ENCODE measurements at regions not wholly inside any gene's neighbourhood (a gene's known extent, or its start where the extent isn't known, plus 50 kb on each side); places are given as distances from the start of the nearest gene placed in this dataset.

DNA sequence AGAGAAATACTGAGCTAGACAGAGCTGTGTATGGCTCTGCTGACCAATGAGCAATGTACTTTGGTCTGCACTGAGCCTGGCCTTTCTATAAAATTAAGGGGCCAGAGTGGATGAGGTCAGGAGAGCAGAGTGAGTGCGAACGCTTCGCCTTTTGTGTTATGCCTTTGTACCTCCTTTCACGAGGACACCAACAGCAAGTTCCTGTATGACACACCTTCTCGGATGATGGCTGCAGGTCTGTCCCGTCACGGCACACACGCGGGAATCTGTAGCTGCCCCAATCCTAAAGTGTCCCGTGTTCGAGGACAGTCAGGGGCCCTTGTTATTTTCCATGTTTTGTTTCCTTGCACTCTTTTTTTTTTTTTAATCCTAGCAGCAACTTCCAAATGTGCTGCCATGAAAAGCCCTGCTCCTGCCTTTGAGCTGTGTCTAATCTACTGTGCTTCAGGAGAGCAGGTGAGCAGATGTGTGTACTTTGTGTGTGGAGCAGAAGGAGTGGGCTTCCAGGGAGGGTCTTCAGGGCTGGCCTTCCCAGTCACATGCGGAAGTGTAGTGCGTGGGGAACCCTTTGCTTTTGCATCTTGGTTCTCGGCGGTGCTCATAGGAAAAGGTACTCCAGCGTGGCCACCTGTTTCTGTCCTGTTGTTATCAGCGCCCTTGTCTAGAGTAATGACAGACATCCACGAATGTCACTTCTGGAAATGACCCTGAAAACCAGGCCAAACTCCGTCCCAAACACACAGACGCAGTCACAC lies 213.2 kb downstream of the NDUFA10 start:
- H3K4me1 Mint-ChIP-seq, result peaks cover 21% of the 10 kb centered on the region

DNA sequence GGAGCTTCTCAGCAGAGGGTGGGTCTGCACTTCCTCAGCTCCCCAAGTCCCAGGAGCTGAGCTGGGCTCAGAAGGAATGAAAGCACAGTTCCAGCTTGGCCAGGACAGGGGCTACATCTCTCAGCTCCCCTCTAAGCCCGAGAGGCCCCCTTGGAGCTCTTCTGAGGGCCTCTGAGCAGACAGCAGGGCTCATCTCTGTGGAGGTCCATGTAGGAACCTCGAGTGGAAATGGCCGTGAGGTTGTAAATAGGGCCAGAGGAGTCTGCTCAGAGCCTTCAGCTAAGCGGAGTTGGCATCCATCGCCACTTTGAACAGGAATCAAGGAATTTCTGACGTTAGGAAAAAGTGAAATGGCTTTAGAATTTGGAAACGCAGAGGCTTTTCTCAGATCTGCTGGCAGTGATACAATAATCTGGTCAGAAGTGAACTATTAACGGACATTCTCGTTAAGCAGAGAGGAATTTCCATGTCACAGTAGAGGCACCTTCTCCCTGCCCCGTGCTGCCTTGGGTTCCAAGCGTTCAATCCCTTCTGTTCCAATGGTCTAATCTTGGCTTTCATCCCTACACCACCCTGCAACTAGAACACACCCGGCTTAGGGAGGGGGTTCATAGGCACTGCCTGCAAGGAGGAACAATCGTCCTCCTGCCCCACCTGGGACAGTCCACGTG lies 213.9 kb downstream of the NDUFA10 start:
- peaks cover 3% of the 10 kb centered on the region for H3K9me3 Mint-ChIP-seq
- peaks cover 21% of the 10 kb centered on the region for H3K4me1 Mint-ChIP-seq
- no peak overlapping the region for H3K27ac Mint-ChIP-seq

More for the DNA sequence above, 213.2 kb downstream of the NDUFA10 start:
- H3K4me3 Mint-ChIP-seq, result no peak overlapping the region
- H3K36me3 Mint-ChIP-seq (ENCODE audit: low read depth), result no peaks in the 10 kb centered on the region
- peaks cover 15% of the 10 kb centered on the region for H3K27me3 Mint-ChIP-seq (ENCODE audit: low read depth)
- peaks cover 3% of the 10 kb centered on the region for H3K9me3 Mint-ChIP-seq
- TF ChIP-seq, protein P1, sequence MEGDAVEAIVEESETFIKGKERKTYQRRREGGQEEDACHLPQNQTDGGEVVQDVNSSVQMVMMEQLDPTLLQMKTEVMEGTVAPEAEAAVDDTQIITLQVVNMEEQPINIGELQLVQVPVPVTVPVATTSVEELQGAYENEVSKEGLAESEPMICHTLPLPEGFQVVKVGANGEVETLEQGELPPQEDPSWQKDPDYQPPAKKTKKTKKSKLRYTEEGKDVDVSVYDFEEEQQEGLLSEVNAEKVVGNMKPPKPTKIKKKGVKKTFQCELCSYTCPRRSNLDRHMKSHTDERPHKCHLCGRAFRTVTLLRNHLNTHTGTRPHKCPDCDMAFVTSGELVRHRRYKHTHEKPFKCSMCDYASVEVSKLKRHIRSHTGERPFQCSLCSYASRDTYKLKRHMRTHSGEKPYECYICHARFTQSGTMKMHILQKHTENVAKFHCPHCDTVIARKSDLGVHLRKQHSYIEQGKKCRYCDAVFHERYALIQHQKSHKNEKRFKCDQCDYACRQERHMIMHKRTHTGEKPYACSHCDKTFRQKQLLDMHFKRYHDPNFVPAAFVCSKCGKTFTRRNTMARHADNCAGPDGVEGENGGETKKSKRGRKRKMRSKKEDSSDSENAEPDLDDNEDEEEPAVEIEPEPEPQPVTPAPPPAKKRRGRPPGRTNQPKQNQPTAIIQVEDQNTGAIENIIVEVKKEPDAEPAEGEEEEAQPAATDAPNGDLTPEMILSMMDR (IDR thresholded peaks at IDR 0.05; ENCODE audit: unreplicated experiment in 3 of 3), result no peak
- H3K27ac Mint-ChIP-seq, result no peak overlapping the region

DNA sequence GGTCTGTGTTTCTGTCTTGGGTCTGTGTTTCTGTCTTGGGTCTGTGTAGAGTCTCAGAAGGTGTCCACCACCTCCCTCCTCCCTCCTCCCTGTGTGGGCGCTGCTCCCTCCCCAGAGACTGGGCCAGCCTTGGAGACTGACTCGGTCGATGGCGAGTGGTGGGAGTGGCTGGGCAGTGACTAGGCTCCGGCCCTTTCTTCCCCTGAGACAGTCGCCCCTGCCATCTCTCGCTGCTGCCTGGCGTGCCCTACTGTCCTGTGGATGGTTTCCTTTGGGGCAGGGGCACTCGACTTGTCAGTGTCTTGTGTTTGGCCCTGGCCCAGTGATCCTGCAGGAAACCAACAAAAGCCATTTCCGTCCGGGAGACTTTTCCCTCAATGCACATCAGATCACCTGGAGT lies 215.8 kb downstream of the NDUFA10 start:
- no peaks in the 10 kb centered on the region for H3K9me3 Mint-ChIP-seq
- no peaks in the 10 kb centered on the region for H3K36me3 Mint-ChIP-seq (ENCODE audit: low read depth)
- H3K27ac Mint-ChIP-seq, result no peak overlapping the region
- peaks cover 16% of the 10 kb centered on the region for H3K27me3 Mint-ChIP-seq (ENCODE audit: low read depth)
- TF ChIP-seq, protein P1 (IDR thresholded peaks at IDR 0.05; ENCODE audit: unreplicated experiment in 3 of 3), result no peak
- no peak overlapping the region for H3K4me3 Mint-ChIP-seq
- H3K4me1 Mint-ChIP-seq, result peaks cover 8% of the 10 kb centered on the region

More for the DNA sequence above, 213.9 kb downstream of the NDUFA10 start:
- no peak overlapping the region for H3K4me3 Mint-ChIP-seq
- H3K36me3 Mint-ChIP-seq (ENCODE audit: low read depth), result no peaks in the 10 kb centered on the region
- H3K27me3 Mint-ChIP-seq (ENCODE audit: low read depth), result peaks cover 15% of the 10 kb centered on the region
- TF ChIP-seq, protein P1 (IDR thresholded peaks at IDR 0.05; ENCODE audit: unreplicated experiment in 3 of 3), result no peak

DNA sequence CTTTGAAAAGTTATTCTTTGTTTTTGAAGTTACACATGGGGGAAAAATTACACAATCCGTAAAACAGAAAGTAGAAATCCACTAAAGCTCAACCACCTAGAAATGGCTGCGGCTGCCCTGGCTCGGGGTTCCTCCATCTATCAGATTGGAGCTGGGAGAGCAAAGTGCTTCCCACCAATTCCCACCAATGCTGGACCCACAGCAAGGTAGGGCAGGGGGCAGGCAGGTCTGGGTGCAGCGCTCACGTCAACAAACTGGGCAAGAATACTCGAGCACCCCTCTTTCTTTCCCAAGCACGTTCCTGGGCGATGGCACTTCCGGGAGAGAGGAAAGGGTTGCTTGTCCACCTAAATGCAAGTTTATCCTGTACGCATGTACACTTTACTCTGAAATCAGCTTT lies 217.6 kb downstream of the NDUFA10 start:
- Mint-ChIP-seq H3K4me1 (no peaks in the 10 kb centered on the region), H3K27me3 (ENCODE audit: low read depth) (peaks cover 15% of the 10 kb centered on the region), H3K27ac (no peak overlapping the region), H3K36me3 (ENCODE audit: low read depth) (no peaks in the 10 kb centered on the region), H3K9me3 (no peaks in the 10 kb centered on the region), H3K4me3 (no peak overlapping the region)
- TF ChIP-seq, protein P1 (IDR thresholded peaks at IDR 0.05; ENCODE audit: unreplicated experiment in 3 of 3), result no peak

DNA sequence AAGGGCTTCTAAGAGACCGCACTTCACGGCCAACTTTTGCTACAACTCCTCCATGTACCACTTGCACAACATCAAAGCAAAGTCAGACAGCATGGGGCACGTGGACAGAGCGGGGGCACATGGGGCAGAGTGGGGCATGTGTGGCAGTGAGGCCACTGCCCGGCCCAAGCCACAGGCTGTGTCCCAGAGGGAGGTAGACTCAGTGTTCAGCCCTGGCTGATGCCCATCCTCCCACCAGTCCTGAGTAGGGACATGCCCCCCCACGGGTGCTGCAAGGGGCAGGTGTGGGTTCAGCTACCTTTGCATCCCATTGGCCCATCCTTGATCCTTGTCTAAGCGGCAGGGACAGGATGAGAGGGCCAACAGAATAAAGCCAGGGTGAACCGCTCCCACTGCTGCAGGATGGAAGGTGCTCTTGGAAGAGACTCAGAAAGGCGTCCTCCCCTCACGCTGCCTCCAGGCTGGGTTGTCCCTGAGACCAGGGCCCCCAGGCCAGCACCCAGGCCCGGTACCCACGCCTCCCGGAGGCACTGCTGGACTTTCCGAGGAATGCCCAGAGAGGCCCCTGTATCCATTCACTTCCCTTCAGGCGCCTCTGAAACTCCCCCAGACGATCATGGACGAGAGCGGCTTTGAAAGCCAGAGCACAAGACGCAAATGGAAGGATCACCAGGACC lies 218.2 kb downstream of the NDUFA10 start:
- Mint-ChIP-seq H3K27me3 (ENCODE audit: low read depth) (peaks cover 19% of the 10 kb centered on the region), H3K9me3 (no peaks in the 10 kb centered on the region), H3K36me3 (ENCODE audit: low read depth) (no peaks in the 10 kb centered on the region), H3K4me3 (no peak overlapping the region), H3K4me1 (no peaks in the 10 kb centered on the region), H3K27ac (no peak overlapping the region)
- TF ChIP-seq, protein P1 (IDR thresholded peaks at IDR 0.05; ENCODE audit: unreplicated experiment in 3 of 3), result no peak

Measured in nephron (organoid).